ENCODE measurements at regions not wholly inside any gene's neighbourhood (a gene's known extent, or its start where the extent isn't known, plus 50 kb on each side); places are given as distances from the start of the nearest gene placed in this dataset.

DNA sequence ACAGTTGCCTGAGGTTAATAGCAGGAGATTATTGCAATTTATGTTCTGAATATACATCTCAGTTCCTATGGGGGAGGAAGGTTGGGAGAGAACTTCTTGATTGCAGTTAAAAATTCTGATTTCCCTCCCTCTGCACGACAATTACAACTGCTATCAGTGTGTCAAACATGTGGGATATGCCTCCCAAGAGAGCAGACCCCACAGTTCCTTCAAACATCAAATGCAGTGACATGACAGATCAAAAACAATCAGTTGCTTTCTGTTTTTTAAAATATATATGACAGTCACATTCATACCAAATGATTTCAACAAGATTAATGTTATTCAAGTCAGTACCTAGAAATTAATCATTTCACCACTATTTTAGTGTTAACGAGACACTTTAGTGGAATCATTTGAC, 639.0 kb downstream of the EDEM1 start:
- TF ChIP-seq, protein P1, sequence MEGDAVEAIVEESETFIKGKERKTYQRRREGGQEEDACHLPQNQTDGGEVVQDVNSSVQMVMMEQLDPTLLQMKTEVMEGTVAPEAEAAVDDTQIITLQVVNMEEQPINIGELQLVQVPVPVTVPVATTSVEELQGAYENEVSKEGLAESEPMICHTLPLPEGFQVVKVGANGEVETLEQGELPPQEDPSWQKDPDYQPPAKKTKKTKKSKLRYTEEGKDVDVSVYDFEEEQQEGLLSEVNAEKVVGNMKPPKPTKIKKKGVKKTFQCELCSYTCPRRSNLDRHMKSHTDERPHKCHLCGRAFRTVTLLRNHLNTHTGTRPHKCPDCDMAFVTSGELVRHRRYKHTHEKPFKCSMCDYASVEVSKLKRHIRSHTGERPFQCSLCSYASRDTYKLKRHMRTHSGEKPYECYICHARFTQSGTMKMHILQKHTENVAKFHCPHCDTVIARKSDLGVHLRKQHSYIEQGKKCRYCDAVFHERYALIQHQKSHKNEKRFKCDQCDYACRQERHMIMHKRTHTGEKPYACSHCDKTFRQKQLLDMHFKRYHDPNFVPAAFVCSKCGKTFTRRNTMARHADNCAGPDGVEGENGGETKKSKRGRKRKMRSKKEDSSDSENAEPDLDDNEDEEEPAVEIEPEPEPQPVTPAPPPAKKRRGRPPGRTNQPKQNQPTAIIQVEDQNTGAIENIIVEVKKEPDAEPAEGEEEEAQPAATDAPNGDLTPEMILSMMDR (IDR thresholded peaks at IDR 0.05): no peak
- no peak for TF ChIP-seq EP300 (IDR thresholded peaks at IDR 0.05)
